Loucy (cell line): ENCODE measurements at regions not wholly inside any gene's neighbourhood (a gene's known extent, or its start where the extent isn't known, plus 50 kb on each side); places are given as distances from the start of the nearest gene placed in this dataset.

Experiments used
- CTCF ChIP-seq: fragments of 200-600 bp; sonication (generic); conservative IDR thresholded peaks from 2 replicates; pipeline ENCODE4 v1.5.1; 2014; ENCODE audit warnings: mild to moderate bottlenecking, antibody characterized with exemption, low read length
- EZH2phosphoT487 ChIP-seq: fragments of 200-600 bp; IDR thresholded peaks from 2 replicates; pipeline ENCODE4 v1.6.1; 2018; ENCODE audit warnings: antibody characterized with exemption, mild to moderate bottlenecking, moderate library complexity, borderline replicate concordance

GRCh38 chr3:165526367-165526766 lies 310.9 kb downstream of the BCHE start:
- no peak for TF ChIP-seq CTCF
- TF ChIP-seq EZH2phosphoT487: no peak
